ENCODE measurements at regions not wholly inside any gene's neighbourhood (a gene's known extent, or its start where the extent isn't known, plus 50 kb on each side); places are given as distances from the start of the nearest gene placed in this dataset.

GRCh38 chr22:23409976-23410375 is 170.1 kb downstream of the IGLL1 start:
- TF ChIP-seq CTCF (IDR thresholded peaks at IDR 0.05; ENCODE audit: insufficient read depth, low read length, poor library complexity, severe bottlenecking) (no peak), EZH2phosphoT487 (conservative IDR thresholded peaks at IDR 0.05; ENCODE audit: low read length) (no peak)
